Skeletal muscle satellite cell (primary cell): ENCODE measurements at regions not wholly inside any gene's neighbourhood (a gene's known extent, or its start where the extent isn't known, plus 50 kb on each side); places are given as distances from the start of the nearest gene placed in this dataset.

Experiments
- H3K27me3 ChIP-seq: 2 replicates; pipeline ENCODE4 v1.7.0; 2013; ENCODE audit warnings: low read length; ENCODE audit not compliant: control insufficient read depth, insufficient read depth
- H3K36me3 ChIP-seq: 2 replicates; pipeline ENCODE4 v1.7.0; 2013; ENCODE audit warnings: mild to moderate bottlenecking, control low read depth, low read length; ENCODE audit not compliant: insufficient read depth
- H3K4me1 ChIP-seq: 2 replicates; pipeline ENCODE4 v1.7.0; 2013; ENCODE audit warnings: low read length; ENCODE audit not compliant: control insufficient read depth, insufficient read depth
- H3K4me2 ChIP-seq: 2 replicates; pipeline ENCODE4 v1.7.0; 2013; ENCODE audit warnings: mild to moderate bottlenecking, low read length
- H3K4me3 ChIP-seq: 2 replicates; pipeline ENCODE4 v1.7.0; 2013; ENCODE audit warnings: low read length
- H3K9ac ChIP-seq: 2 replicates; pipeline ENCODE4 v1.7.0; 2013; ENCODE audit warnings: mild to moderate bottlenecking, low read depth, low read length, moderate library complexity
- H3K9me3 ChIP-seq: replicated peaks from 2 replicates; pipeline ENCODE4 v1.7.0; 2013; ENCODE audit warnings: mild to moderate bottlenecking, control low read depth, low read length

- Histone ChIP-seq H3K36me3 (no peaks in the 10 kb centered on the region), H3K4me1 (no peaks in the 10 kb centered on the region), H3K4me3 (no peak overlapping the region), H3K9ac (no peak overlapping the region), H3K9me3 (no peaks in the 10 kb centered on the region), H3K27me3 (no peaks in the 10 kb centered on the region), H3K4me2 (no peak overlapping the region)
These were observed 268.3 kb upstream of the ARID1B start for GRCh38 chr6:156508923-156509322.

- Histone ChIP-seq H3K27me3 (no peaks in the 10 kb centered on the region), H3K4me2 (no peak overlapping the region), H3K9me3 (no peaks in the 10 kb centered on the region), H3K4me1 (no peaks in the 10 kb centered on the region), H3K9ac (no peak overlapping the region), H3K4me3 (no peak overlapping the region), H3K36me3 (no peaks in the 10 kb centered on the region)
These were observed 269.1 kb upstream of the ARID1B start for GRCh38 chr6:156508126-156508525.

GRCh38 chr6:156507656-156508055 is 269.5 kb upstream of the ARID1B start:
- Histone ChIP-seq H3K4me1 (no peaks in the 10 kb centered on the region), H3K4me3 (no peak overlapping the region), H3K9me3 (no peaks in the 10 kb centered on the region), H3K4me2 (no peak overlapping the region), H3K9ac (no peak overlapping the region), H3K27me3 (no peaks in the 10 kb centered on the region), H3K36me3 (no peaks in the 10 kb centered on the region)

GRCh38 chr6:156507106-156507505 is 270.1 kb upstream of the ARID1B start:
- Histone ChIP-seq H3K4me2 (no peak overlapping the region), H3K4me1 (no peaks in the 10 kb centered on the region), H3K9me3 (no peaks in the 10 kb centered on the region), H3K4me3 (no peak overlapping the region), H3K27me3 (no peaks in the 10 kb centered on the region), H3K36me3 (no peaks in the 10 kb centered on the region), H3K9ac (no peak overlapping the region)

GRCh38 chr6:156502969-156503504 is 274.1 kb upstream of the ARID1B start:
- no peaks in the 10 kb centered on the region for H3K36me3 ChIP-seq
- H3K4me2 ChIP-seq: no peak overlapping the region
- H3K27me3 ChIP-seq: no peaks in the 10 kb centered on the region
- H3K4me1 ChIP-seq: no peaks in the 10 kb centered on the region
- H3K9me3 ChIP-seq: no peaks in the 10 kb centered on the region
- no peak overlapping the region for H3K9ac ChIP-seq
- H3K4me3 ChIP-seq: no peak overlapping the region

GRCh38 chr6:156497618-156498017 is 279.6 kb upstream of the ARID1B start:
- Histone ChIP-seq H3K9ac (no peak overlapping the region), H3K4me2 (no peak overlapping the region), H3K27me3 (no peaks in the 10 kb centered on the region), H3K4me1 (no peaks in the 10 kb centered on the region), H3K9me3 (no peaks in the 10 kb centered on the region), H3K4me3 (no peak overlapping the region), H3K36me3 (no peaks in the 10 kb centered on the region)

GRCh38 chr6:156487877-156488276 is 289.3 kb upstream of the ARID1B start:
- Histone ChIP-seq H3K4me3 (no peak overlapping the region), H3K4me2 (no peak overlapping the region), H3K27me3 (no peaks in the 10 kb centered on the region), H3K9me3 (no peaks in the 10 kb centered on the region), H3K9ac (no peak overlapping the region), H3K4me1 (no peaks in the 10 kb centered on the region), H3K36me3 (no peaks in the 10 kb centered on the region)

GRCh38 chr6:156485150-156485549 is 292.0 kb upstream of the ARID1B start:
- no peaks in the 10 kb centered on the region for H3K36me3 ChIP-seq
- H3K27me3 ChIP-seq: no peaks in the 10 kb centered on the region

GRCh38 chr6:156474507-156475120 is 302.6 kb upstream of the ARID1B start:
- Histone ChIP-seq H3K4me2 (no peak overlapping the region), H3K36me3 (no peaks in the 10 kb centered on the region), H3K27me3 (no peaks in the 10 kb centered on the region), H3K9me3 (no peaks in the 10 kb centered on the region), H3K4me3 (no peak overlapping the region), H3K4me1 (no peaks in the 10 kb centered on the region), H3K9ac (no peak overlapping the region)

More at GRCh38 chr6:156485150-156485549, 292.0 kb upstream of the ARID1B start:
- no peaks in the 10 kb centered on the region for H3K9me3 ChIP-seq
- no peak overlapping the region for H3K4me2 ChIP-seq
- no peak overlapping the region for H3K4me3 ChIP-seq
- H3K9ac ChIP-seq: no peak overlapping the region
- H3K4me1 ChIP-seq: no peaks in the 10 kb centered on the region

GRCh38 chr6:156471000-156471399 is 306.2 kb upstream of the ARID1B start:
- Histone ChIP-seq H3K4me1 (no peaks in the 10 kb centered on the region), H3K4me3 (no peak overlapping the region)

GRCh38 chr6:156464100-156464878 is 312.9 kb upstream of the ARID1B start:
- no peaks in the 10 kb centered on the region for H3K27me3 ChIP-seq
- H3K9ac ChIP-seq: no peak overlapping the region
- no peak overlapping the region for H3K4me2 ChIP-seq
- no peaks in the 10 kb centered on the region for H3K36me3 ChIP-seq
- no peaks in the 10 kb centered on the region for H3K4me1 ChIP-seq
- no peaks in the 10 kb centered on the region for H3K9me3 ChIP-seq
- no peak overlapping the region for H3K4me3 ChIP-seq

More at GRCh38 chr6:156471000-156471399, 306.2 kb upstream of the ARID1B start:
- Histone ChIP-seq H3K36me3 (no peaks in the 10 kb centered on the region), H3K27me3 (no peaks in the 10 kb centered on the region), H3K9me3 (no peaks in the 10 kb centered on the region), H3K4me2 (no peak overlapping the region), H3K9ac (no peak overlapping the region)
